H1 (cell line): ENCODE measurements at regions not wholly inside any gene's neighbourhood (a gene's known extent, or its start where the extent isn't known, plus 50 kb on each side); places are given as distances from the start of the nearest gene placed in this dataset.

ENCODE experiments used
- CTCF ChIA-PET: fragments of 300-600 bp; sonication (Branson Sonifier 250); formaldehyde crosslinking; loops from one replicate; lab custom pipeline; 2021; ENCODE audit not compliant: partially characterized antibody; lab: Charles Lee
- POLR2A ChIA-PET: fragments of 300-600 bp; sonication (Branson Sonifier 250); formaldehyde crosslinking; loops from one replicate; lab custom pipeline; 2021; ENCODE audit warnings: inconsistent platforms; ENCODE audit not compliant: partially characterized antibody; lab: Charles Lee
- DNase-seq, 2 experiments: peaks; one replicate each; pipeline versions ENCODE4 v3.0.0 to v3.0.0-alpha.2; 2010 to 2022; ENCODE audit warnings: low spot score in 2 of 2, low read depth in 1 of 2, mixed read lengths in 1 of 2
- FAIRE-seq: peaks from 2 replicates; lab custom pipeline; 2011; peaks lifted over from hg19 to GRCh38; lab: Jason Lieb, UNC
- H2AFZ ChIP-seq: 2 replicates; pipeline ENCODE4 v1.8.1; 2012; ENCODE audit warnings: low read length, inconsistent platforms
- H2AK5ac ChIP-seq: 2 replicates; pipeline ENCODE4 v1.6.1; 2013; ENCODE audit warnings: low read depth, low read length
- H2BK120ac ChIP-seq: replicated peaks from 2 replicates; pipeline ENCODE3; 2013; ENCODE audit warnings: low read depth, low read length, inconsistent platforms
- H2BK12ac ChIP-seq: 2 replicates; pipeline ENCODE4 v1.6.1; 2013; ENCODE audit warnings: low read depth, low read length
- H2BK15ac ChIP-seq: 2 replicates; pipeline ENCODE4 v1.6.1; 2013; ENCODE audit warnings: low read length
- H2BK20ac ChIP-seq: 2 replicates; pipeline ENCODE4 v1.6.1; 2013; ENCODE audit warnings: low read length
- H2BK5ac ChIP-seq: 2 replicates; pipeline ENCODE4 v1.6.1; 2013; ENCODE audit warnings: low read depth, low read length
- H3K14ac ChIP-seq: 2 replicates; pipeline ENCODE4 v1.6.1; 2013; ENCODE audit warnings: inconsistent platforms; ENCODE audit not compliant: insufficient read length
- H3K18ac ChIP-seq: 2 replicates; pipeline ENCODE4 v1.6.1; 2013; ENCODE audit warnings: low read length; ENCODE audit errors: extremely low read depth
- H3K23ac ChIP-seq: 2 replicates; pipeline ENCODE4 v1.6.1; 2013; ENCODE audit warnings: inconsistent platforms; ENCODE audit not compliant: insufficient read length
- H3K23me2 ChIP-seq: 2 replicates; pipeline ENCODE4 v1.6.1; 2013; ENCODE audit warnings: low read depth, low read length
- H3K27ac ChIP-seq: 2 replicates; pipeline ENCODE4 v1.6.1; 2011; ENCODE audit warnings: low read depth, low read length, inconsistent platforms
- H3K27me3 ChIP-seq, 4 experiments: replicated peaks in 1 of 4; 1 replicate in 1 of 4; 2 replicates in 3 of 4; pipeline versions ENCODE4 v1.6.1 to v1.8.1; 2011 to 2013; ENCODE audit warnings: low read length in 3 of 4, mild to moderate bottlenecking in 3 of 4, inconsistent platforms in 2 of 4, mixed read lengths in 2 of 4, moderate library complexity in 1 of 4; ENCODE audit not compliant: control insufficient read depth in 3 of 4, insufficient read depth in 3 of 4; ENCODE audit errors: extremely low read depth in 1 of 4
- H3K36me3 ChIP-seq, 4 experiments: 2 replicates each; pipeline versions ENCODE4 v1.6.1 to v1.8.1; 2011 to 2013; ENCODE audit warnings: mild to moderate bottlenecking in 4 of 4, low read length in 3 of 4, moderate library complexity in 2 of 4, control low read depth in 1 of 4, inconsistent platforms in 1 of 4; ENCODE audit not compliant: insufficient read depth in 4 of 4, control insufficient read depth in 2 of 4
- H3K4ac ChIP-seq: replicated peaks from 2 replicates; pipeline ENCODE3; 2013; ENCODE audit warnings: low read length, low read depth, mixed read lengths, inconsistent platforms; ENCODE audit not compliant: insufficient read length
- H3K4me1 ChIP-seq, 4 experiments: replicated peaks in 1 of 4; 1 replicate in 1 of 4; 2 replicates in 3 of 4; pipeline versions ENCODE4 v1.6.1 to v1.8.1; 2011 to 2013; ENCODE audit warnings: low read length in 3 of 4, inconsistent platforms in 2 of 4, mixed read lengths in 1 of 4; ENCODE audit not compliant: insufficient read depth in 4 of 4, control insufficient read depth in 3 of 4
- H3K4me2 ChIP-seq, 2 experiments: 2 replicates each; pipeline versions ENCODE4 v1.6.1 to v1.8.1; 2011 to 2013; ENCODE audit warnings: low read depth in 2 of 2, low read length in 2 of 2, control low read depth in 1 of 2, inconsistent platforms in 1 of 2, mild to moderate bottlenecking in 1 of 2; ENCODE audit not compliant: insufficient read depth in 1 of 2
- H3K4me3 ChIP-seq, 4 experiments: fragments of 200-600, 300-600 bp in 1 of 4; sonication (generic), shearing (Covaris generic), sonication (Bioruptor Twin) in 1 of 4; 2 replicates each; pipeline versions ENCODE4 v1.5.1 to v1.8.1; 2011 to 2016; ENCODE audit warnings: low read length in 4 of 4, low read depth in 3 of 4, control low read depth in 2 of 4, inconsistent platforms in 2 of 4, mild to moderate bottlenecking in 2 of 4, mixed read lengths in 1 of 4, moderate library complexity in 1 of 4; ENCODE audit not compliant: insufficient read depth in 2 of 4; ENCODE audit errors: extremely low read depth in 1 of 4
- H3K56ac ChIP-seq: replicated peaks from 2 replicates; pipeline ENCODE3; 2013; ENCODE audit warnings: low read depth, mild to moderate bottlenecking, mixed read lengths, low read length, inconsistent platforms; ENCODE audit not compliant: insufficient read length
- H3K79me1 ChIP-seq: 2 replicates; pipeline ENCODE4 v1.6.1; 2013; ENCODE audit warnings: low read depth, low read length, control low read depth
- H3K79me2 ChIP-seq, 2 experiments: 2 replicates each; pipeline versions ENCODE4 v1.6.1 to v1.8.1; 2012 to 2013; ENCODE audit warnings: low read length in 2 of 2, mild to moderate bottlenecking in 2 of 2, inconsistent platforms in 1 of 2; ENCODE audit not compliant: insufficient read depth in 2 of 2, control insufficient read depth in 1 of 2
- H3K9ac ChIP-seq, 4 experiments: replicated peaks in 1 of 4; 1 replicate in 1 of 4; 2 replicates in 3 of 4; pipeline versions ENCODE4 v1.6.1 to v1.8.1; 2011 to 2013; ENCODE audit warnings: low read depth in 3 of 4, low read length in 3 of 4, control low read depth in 2 of 4, mild to moderate bottlenecking in 2 of 4, moderate library complexity in 2 of 4, inconsistent platforms in 1 of 4; ENCODE audit errors: extremely low read depth in 1 of 4
- H3K9me3 ChIP-seq, 2 experiments: 2 replicates each; pipeline versions ENCODE4 v1.6.1 to v1.8.1; 2012 to 2013; ENCODE audit warnings: mild to moderate bottlenecking in 2 of 2, moderate library complexity in 2 of 2, control low read depth in 1 of 2, inconsistent platforms in 1 of 2, low read depth in 1 of 2, low read length in 1 of 2, mixed read lengths in 1 of 2; ENCODE audit not compliant: insufficient read depth in 2 of 2
- H4K20me1 ChIP-seq, 2 experiments: replicated peaks in 1 of 2; 2 replicates each; pipeline versions ENCODE3 to v1.8.1; 2011 to 2013; ENCODE audit warnings: inconsistent platforms in 2 of 2, low read length in 2 of 2, mild to moderate bottlenecking in 1 of 2; ENCODE audit not compliant: insufficient read depth in 2 of 2, control insufficient read depth in 1 of 2
- H4K5ac ChIP-seq: 2 replicates; pipeline ENCODE4 v1.6.1; 2013; ENCODE audit warnings: low read length, low read depth, mixed read lengths, inconsistent platforms; ENCODE audit not compliant: insufficient read length
- H4K8ac ChIP-seq: 2 replicates; pipeline ENCODE4 v1.8.0; 2013; ENCODE audit warnings: mild to moderate bottlenecking, moderate library complexity, low read length, inconsistent platforms; ENCODE audit not compliant: insufficient read depth; ENCODE audit errors: extremely low read depth
- H4K91ac ChIP-seq: replicated peaks from 2 replicates; pipeline ENCODE3; 2013; ENCODE audit warnings: low read length, mixed read lengths, inconsistent platforms; ENCODE audit not compliant: insufficient read length
- ASH2L ChIP-seq: fragments of 200-600, 300-600 bp; sonication (generic); IDR thresholded peaks from one replicate; pipeline ENCODE4 v1.7.1; 2017; ENCODE audit warnings: low read length
- CBX8 ChIP-seq: fragments of 300-800, 300-1000 bp; sonication (generic); IDR thresholded peaks from 2 replicates; pipeline ENCODE4 v1.7.1; 2016; ENCODE audit warnings: low read depth, low read length, borderline replicate concordance
- CHD2 ChIP-seq: IDR thresholded peaks from 2 replicates; pipeline ENCODE4 v1.6.1; 2012; ENCODE audit warnings: low read length, improper control_type of control experiment
- CREB1 ChIP-seq: IDR thresholded peaks from 2 replicates; pipeline ENCODE4 v1.6.1; 2012; ENCODE audit warnings: inconsistent platforms
- EP300 ChIP-seq, 2 experiments: IDR thresholded peaks; 1 replicate in 1 of 2; 2 replicates in 1 of 2; pipeline ENCODE4 v1.6.1; 2011 to 2012; ENCODE audit warnings: low read depth in 2 of 2, low read length in 2 of 2, mild to moderate bottlenecking in 2 of 2, borderline replicate concordance in 1 of 2, inconsistent platforms in 1 of 2, moderate library complexity in 1 of 2
- JUN ChIP-seq: IDR thresholded peaks from 2 replicates; pipeline ENCODE4 v1.6.1; 2011; ENCODE audit warnings: low read depth, mild to moderate bottlenecking, improper control_type of control experiment, low read length
- JUND ChIP-seq: IDR thresholded peaks from 2 replicates; pipeline ENCODE4 v1.6.1; 2011; ENCODE audit warnings: mild to moderate bottlenecking, improper control_type of control experiment, low read length
- KDM4A ChIP-seq: IDR thresholded peaks from one replicate; pipeline ENCODE4 v1.7.1; 2012; ENCODE audit warnings: low read depth, mild to moderate bottlenecking, moderate library complexity, low read length, inconsistent platforms; ENCODE audit not compliant: severe bottlenecking
- SP4 ChIP-seq: IDR thresholded peaks from 2 replicates; pipeline ENCODE4 v1.6.1; 2012; ENCODE audit warnings: low read length, inconsistent platforms
- TBP ChIP-seq: IDR thresholded peaks from 2 replicates; pipeline ENCODE4 v1.6.1; 2011; ENCODE audit warnings: low read depth, low read length, improper control_type of control experiment
- YY1 ChIP-seq: IDR thresholded peaks from 2 replicates; pipeline ENCODE4 v1.6.1; 2011; ENCODE audit warnings: low read depth, mild to moderate bottlenecking, low read length
- WGBS, 2 experiments: shearing (Covaris generic) in 1 of 2; methylation state at CpG; one replicate each; pipeline versions ENCODE4 v1.1.6 to v1.1.7; 2013 to 2015; ENCODE audit warnings: low lambda C conversion rate in 2 of 2, mixed read lengths in 2 of 2, inconsistent platforms in 1 of 2, low coverage in 1 of 2, missing lambda C conversion rate in 1 of 2; ENCODE audit not compliant: insufficient replicate concordance in 2 of 2, insufficient coverage in 1 of 2, insufficient read length in 1 of 2; ENCODE audit errors: extremely low coverage in 1 of 2, missing lambda C conversion rate in 1 of 2; 5-methylcytosine and 5-hydroxymethylcytosine counted together
- TF ChIP-seq, protein P1 (sequence below): IDR thresholded peaks from 2 replicates; pipeline ENCODE4 v1.6.1; 2011; ENCODE audit warnings: low read depth, mild to moderate bottlenecking, low read length; ENCODE audit not compliant: insufficient read depth
- TF ChIP-seq, protein P2 (sequence below): IDR thresholded peaks from 2 replicates; pipeline ENCODE4 v1.6.1; 2011; ENCODE audit warnings: low read length, improper control_type of control experiment
- TF ChIP-seq, protein P3 (sequence below): IDR thresholded peaks from 2 replicates; pipeline ENCODE4 v1.6.1; 2012; ENCODE audit warnings: inconsistent platforms

- H3K79me1 ChIP-seq = no peaks in the 10 kb centered on the region
- no peak overlapping the region for H4K8ac ChIP-seq
- H3K23ac ChIP-seq = no peak overlapping the region
- no peak overlapping the region for H2AK5ac ChIP-seq
- ChIA-PET CTCF (interaction anchor here (0.7 to 1.8 kb wide), 4 partner anchors 11 to 237 kb away, joined by 3 to 8 read pairs (median 4); no protein-coding TSS in a partner anchor), POLR2A (no interaction called here)
- FAIRE-seq (no peak), DNase-seq (no peak)
- H3K4me1 ChIP-seq = no peaks in the 10 kb centered on the region
- H3K27me3 ChIP-seq = no peaks in the 10 kb centered on the region
- no peaks in the 10 kb centered on the region for H3K36me3 ChIP-seq
- no peak overlapping the region for H3K56ac ChIP-seq
- no peaks in the 10 kb centered on the region for H4K20me1 ChIP-seq
- no peak overlapping the region for H3K9ac ChIP-seq
- no peak overlapping the region for H3K4ac ChIP-seq
- no peaks in the 10 kb centered on the region for H3K23me2 ChIP-seq
- H2BK20ac ChIP-seq = no peak overlapping the region
- H3K27ac ChIP-seq = no peak overlapping the region
- H4K5ac ChIP-seq = no peak overlapping the region
- H2BK12ac ChIP-seq = no peak overlapping the region
- H3K79me2 ChIP-seq = no peaks in the 10 kb centered on the region
- no peak overlapping the region for H2AFZ ChIP-seq
- H3K4me2 ChIP-seq = no peak overlapping the region
- 100% methylated on average over 1 of the region's 1 CpG; no CpG with 5 or more reads in 1 of the 2 experiments for WGBS, 2 experiments
- H4K91ac ChIP-seq = no peak overlapping the region
- H3K14ac ChIP-seq = no peak overlapping the region
- no peak overlapping the region for H2BK120ac ChIP-seq
- H2BK15ac ChIP-seq = no peak overlapping the region
- H2BK5ac ChIP-seq = no peak overlapping the region
- H3K4me3 ChIP-seq = no peak overlapping the region
- no peak overlapping the region for H3K18ac ChIP-seq
- no peaks in the 10 kb centered on the region for H3K9me3 ChIP-seq
- TF ChIP-seq JUND (no peak), CHD2 (no peak), ASH2L (no peak), CBX8 (no peak), EP300 (IDR thresholded peaks at IDR 0.05; ENCODE audit: borderline replicate concordance in 1 of 2, low read depth in 2 of 2, low read length in 2 of 2) (no peak), SP4 (no peak), CREB1 (no peak), JUN (no peak), TBP (no peak), YY1 (no peak), KDM4A (no peak)
- TF ChIP-seq, protein P1, sequence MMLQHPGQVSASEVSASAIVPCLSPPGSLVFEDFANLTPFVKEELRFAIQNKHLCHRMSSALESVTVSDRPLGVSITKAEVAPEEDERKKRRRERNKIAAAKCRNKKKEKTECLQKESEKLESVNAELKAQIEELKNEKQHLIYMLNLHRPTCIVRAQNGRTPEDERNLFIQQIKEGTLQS = no peak
- TF ChIP-seq, protein P2, sequence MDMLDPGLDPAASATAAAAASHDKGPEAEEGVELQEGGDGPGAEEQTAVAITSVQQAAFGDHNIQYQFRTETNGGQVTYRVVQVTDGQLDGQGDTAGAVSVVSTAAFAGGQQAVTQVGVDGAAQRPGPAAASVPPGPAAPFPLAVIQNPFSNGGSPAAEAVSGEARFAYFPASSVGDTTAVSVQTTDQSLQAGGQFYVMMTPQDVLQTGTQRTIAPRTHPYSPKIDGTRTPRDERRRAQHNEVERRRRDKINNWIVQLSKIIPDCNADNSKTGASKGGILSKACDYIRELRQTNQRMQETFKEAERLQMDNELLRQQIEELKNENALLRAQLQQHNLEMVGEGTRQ = no peak
- TF ChIP-seq, protein P3, sequence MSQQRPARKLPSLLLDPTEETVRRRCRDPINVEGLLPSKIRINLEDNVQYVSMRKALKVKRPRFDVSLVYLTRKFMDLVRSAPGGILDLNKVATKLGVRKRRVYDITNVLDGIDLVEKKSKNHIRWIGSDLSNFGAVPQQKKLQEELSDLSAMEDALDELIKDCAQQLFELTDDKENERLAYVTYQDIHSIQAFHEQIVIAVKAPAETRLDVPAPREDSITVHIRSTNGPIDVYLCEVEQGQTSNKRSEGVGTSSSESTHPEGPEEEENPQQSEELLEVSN = no peak
These were observed 151.1 kb upstream of the OSTN start for GRCh38 chr3:191047930-191048329.
